NT2/D1 (cell line): ENCODE measurements at regions not wholly inside any gene's neighbourhood (a gene's known extent, or its start where the extent isn't known, plus 50 kb on each side); places are given as distances from the start of the nearest gene placed in this dataset.

ENCODE experiments used
- DNase-seq: peaks from one replicate; pipeline ENCODE4 v3.0.0-alpha.2; 2011; ENCODE audit warnings: low read depth, low spot score
- H3K27me3 ChIP-seq: 2 replicates; pipeline ENCODE4 v1.6.0; 2011; ENCODE audit warnings: mild to moderate bottlenecking; ENCODE audit not compliant: insufficient read length, insufficient read depth
- H3K36me3 ChIP-seq: 2 replicates; pipeline ENCODE4 v1.6.1; 2011; ENCODE audit warnings: mild to moderate bottlenecking, low read length, mixed read lengths; ENCODE audit not compliant: insufficient read depth, insufficient read length
- H3K4me1 ChIP-seq: 2 replicates; pipeline ENCODE4 v1.5.1; 2011; ENCODE audit not compliant: insufficient read depth, insufficient read length
- H3K4me3 ChIP-seq: 2 replicates; pipeline ENCODE4 v1.5.1; 2011; ENCODE audit warnings: low read depth; ENCODE audit not compliant: insufficient read length
- H3K9ac ChIP-seq: 2 replicates; pipeline ENCODE4 v1.6.0; 2011; ENCODE audit warnings: low read depth; ENCODE audit not compliant: insufficient read length
- H3K9me3 ChIP-seq: 2 replicates; pipeline ENCODE4 v1.5.1; 2011; ENCODE audit warnings: mild to moderate bottlenecking, low read length; ENCODE audit not compliant: insufficient read depth
- SUZ12 ChIP-seq: IDR thresholded peaks from 2 replicates; pipeline ENCODE4 v1.6.1; 2011; ENCODE audit not compliant: insufficient read length, insufficient read depth; ENCODE audit errors: extremely low read depth
- YY1 ChIP-seq: IDR thresholded peaks from 2 replicates; pipeline ENCODE4 v1.6.1; 2011; ENCODE audit not compliant: insufficient read length, insufficient read depth
- ZNF274 ChIP-seq: IDR thresholded peaks from 2 replicates; pipeline ENCODE4 v1.6.1; 2011; ENCODE audit warnings: mild to moderate bottlenecking, low read depth, low read length

GRCh38 chr9:115596021-115596745 is 478.2 kb upstream of the TNC start:
- Histone ChIP-seq H3K4me3 (no peak overlapping the region), H3K9ac (no peak overlapping the region)

GRCh38 chr9:115596746-115597080 is 478.8 kb upstream of the TNC start:
- TF ChIP-seq YY1 = no peak
- TF ChIP-seq ZNF274 = no peak
- no peak for TF ChIP-seq SUZ12
- no peak for DNase-seq
- Histone ChIP-seq H3K9me3 (no peaks in the 10 kb centered on the region), H3K27me3 (no peaks in the 10 kb centered on the region), H3K4me3 (no peak overlapping the region), H3K9ac (no peak overlapping the region), H3K4me1 (no peaks in the 10 kb centered on the region), H3K36me3 (no peaks in the 10 kb centered on the region)

More at GRCh38 chr9:115596021-115596745, 478.2 kb upstream of the TNC start:
- DNase-seq = no peak
- no peaks in the 10 kb centered on the region for H3K27me3 ChIP-seq
- H3K9me3 ChIP-seq = no peaks in the 10 kb centered on the region
- TF ChIP-seq SUZ12 = no peak
- TF ChIP-seq ZNF274 = no peak
- no peak for TF ChIP-seq YY1
- no peaks in the 10 kb centered on the region for H3K4me1 ChIP-seq
- no peaks in the 10 kb centered on the region for H3K36me3 ChIP-seq

GRCh38 chr9:115597330-115597895 is 479.5 kb upstream of the TNC start:
- Histone ChIP-seq H3K9ac (no peak overlapping the region), H3K4me3 (no peak overlapping the region), H3K27me3 (no peaks in the 10 kb centered on the region), H3K4me1 (no peaks in the 10 kb centered on the region), H3K36me3 (no peaks in the 10 kb centered on the region), H3K9me3 (no peaks in the 10 kb centered on the region)
- DNase-seq = no peak
- TF ChIP-seq ZNF274 = no peak
- no peak for TF ChIP-seq SUZ12
- TF ChIP-seq YY1 = no peak

- no peak for DNase-seq
- H3K4me1 ChIP-seq = no peaks in the 10 kb centered on the region
- H3K36me3 ChIP-seq = no peaks in the 10 kb centered on the region
- TF ChIP-seq YY1 (no peak), ZNF274 (no peak), SUZ12 (no peak)
- H3K27me3 ChIP-seq = no peaks in the 10 kb centered on the region
- no peaks in the 10 kb centered on the region for H3K9me3 ChIP-seq
- no peak overlapping the region for H3K4me3 ChIP-seq
- no peak overlapping the region for H3K9ac ChIP-seq
These were observed 480.8 kb upstream of the TNC start for GRCh38 chr9:115598751-115599150.

GRCh38 chr9:115599898-115600297 is 481.9 kb upstream of the TNC start:
- DNase-seq = no peak
- TF ChIP-seq ZNF274 (no peak), YY1 (no peak), SUZ12 (no peak)
- H3K4me1 ChIP-seq = no peaks in the 10 kb centered on the region

GRCh38 chr9:115601434-115601833 is 483.5 kb upstream of the TNC start:
- no peak overlapping the region for H3K9ac ChIP-seq
- DNase-seq = no peak
- H3K4me1 ChIP-seq = no peaks in the 10 kb centered on the region
- H3K36me3 ChIP-seq = no peaks in the 10 kb centered on the region
- no peak for TF ChIP-seq ZNF274
- TF ChIP-seq YY1 = no peak
- no peak for TF ChIP-seq SUZ12
- no peak overlapping the region for H3K4me3 ChIP-seq
- no peaks in the 10 kb centered on the region for H3K27me3 ChIP-seq
- no peaks in the 10 kb centered on the region for H3K9me3 ChIP-seq

More at GRCh38 chr9:115599898-115600297, 481.9 kb upstream of the TNC start:
- H3K36me3 ChIP-seq = no peaks in the 10 kb centered on the region
- H3K27me3 ChIP-seq = no peaks in the 10 kb centered on the region
- no peak overlapping the region for H3K9ac ChIP-seq
- no peaks in the 10 kb centered on the region for H3K9me3 ChIP-seq
- no peak overlapping the region for H3K4me3 ChIP-seq

- Histone ChIP-seq H3K9me3 (no peaks in the 10 kb centered on the region), H3K9ac (no peak overlapping the region), H3K4me3 (no peak overlapping the region), H3K27me3 (no peaks in the 10 kb centered on the region), H3K36me3 (no peaks in the 10 kb centered on the region), H3K4me1 (no peaks in the 10 kb centered on the region)
- TF ChIP-seq SUZ12 = no peak
- TF ChIP-seq YY1 = no peak
- TF ChIP-seq ZNF274 = no peak
- DNase-seq = no peak
These were observed 487.0 kb upstream of the TNC start for GRCh38 chr9:115604831-115605483.
